DND-41 (cell line): ENCODE measurements at regions not wholly inside any gene's neighbourhood (a gene's known extent, or its start where the extent isn't known, plus 50 kb on each side); places are given as distances from the start of the nearest gene placed in this dataset.

ENCODE experiments used
- EZH2 ChIP-seq: IDR thresholded peaks from 3 replicates; pipeline ENCODE4 v1.6.1; 2012; ENCODE audit warnings: borderline replicate concordance, low read depth, mild to moderate bottlenecking, moderate library complexity, low read length, inconsistent platforms; ENCODE audit not compliant: severe bottlenecking
- TF ChIP-seq, protein P1 (sequence below): IDR thresholded peaks from 2 replicates; pipeline ENCODE4 v1.5.1; 2012; ENCODE audit warnings: borderline replicate concordance, low read length, moderate library complexity, mild to moderate bottlenecking; ENCODE audit not compliant: poor library complexity, severe bottlenecking; ENCODE audit errors: extremely low read depth

- TF ChIP-seq EZH2: no peak
- TF ChIP-seq, protein P1, sequence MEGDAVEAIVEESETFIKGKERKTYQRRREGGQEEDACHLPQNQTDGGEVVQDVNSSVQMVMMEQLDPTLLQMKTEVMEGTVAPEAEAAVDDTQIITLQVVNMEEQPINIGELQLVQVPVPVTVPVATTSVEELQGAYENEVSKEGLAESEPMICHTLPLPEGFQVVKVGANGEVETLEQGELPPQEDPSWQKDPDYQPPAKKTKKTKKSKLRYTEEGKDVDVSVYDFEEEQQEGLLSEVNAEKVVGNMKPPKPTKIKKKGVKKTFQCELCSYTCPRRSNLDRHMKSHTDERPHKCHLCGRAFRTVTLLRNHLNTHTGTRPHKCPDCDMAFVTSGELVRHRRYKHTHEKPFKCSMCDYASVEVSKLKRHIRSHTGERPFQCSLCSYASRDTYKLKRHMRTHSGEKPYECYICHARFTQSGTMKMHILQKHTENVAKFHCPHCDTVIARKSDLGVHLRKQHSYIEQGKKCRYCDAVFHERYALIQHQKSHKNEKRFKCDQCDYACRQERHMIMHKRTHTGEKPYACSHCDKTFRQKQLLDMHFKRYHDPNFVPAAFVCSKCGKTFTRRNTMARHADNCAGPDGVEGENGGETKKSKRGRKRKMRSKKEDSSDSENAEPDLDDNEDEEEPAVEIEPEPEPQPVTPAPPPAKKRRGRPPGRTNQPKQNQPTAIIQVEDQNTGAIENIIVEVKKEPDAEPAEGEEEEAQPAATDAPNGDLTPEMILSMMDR: no peak
Measured at GRCh38 chr9:126151031-126151685, 175.5 kb upstream of the MVB12B start.
